ENCODE measurements at regions not wholly inside any gene's neighbourhood (a gene's known extent, or its start where the extent isn't known, plus 50 kb on each side); places are given as distances from the start of the nearest gene placed in this dataset.

GRCh38 chr1:5494518-5494917 lies 497.7 kb downstream of the NPHP4 start:
- Histone ChIP-seq H3K9me3 (no peaks in the 10 kb centered on the region), H3K27ac (no peak overlapping the region), H3K27me3 (no peaks in the 10 kb centered on the region), H3K4me1 (no peaks in the 10 kb centered on the region), H3K36me3 (no peaks in the 10 kb centered on the region), H3K4me3 (no peak overlapping the region)
- no peak for ATAC-seq
- WGBS (ENCODE audit: insufficient coverage, low coverage, low lambda C conversion rate, missing lambda C conversion rate), result 44% methylated on average over 7 of the region's 7 CpGs
- no peak for DNase-seq
- intact Hi-C loops (cut with DNase I), result no loop called here
- TF ChIP-seq POLR2A (IDR thresholded peaks at IDR 0.05), result no peak
- TF ChIP-seq, protein P1, sequence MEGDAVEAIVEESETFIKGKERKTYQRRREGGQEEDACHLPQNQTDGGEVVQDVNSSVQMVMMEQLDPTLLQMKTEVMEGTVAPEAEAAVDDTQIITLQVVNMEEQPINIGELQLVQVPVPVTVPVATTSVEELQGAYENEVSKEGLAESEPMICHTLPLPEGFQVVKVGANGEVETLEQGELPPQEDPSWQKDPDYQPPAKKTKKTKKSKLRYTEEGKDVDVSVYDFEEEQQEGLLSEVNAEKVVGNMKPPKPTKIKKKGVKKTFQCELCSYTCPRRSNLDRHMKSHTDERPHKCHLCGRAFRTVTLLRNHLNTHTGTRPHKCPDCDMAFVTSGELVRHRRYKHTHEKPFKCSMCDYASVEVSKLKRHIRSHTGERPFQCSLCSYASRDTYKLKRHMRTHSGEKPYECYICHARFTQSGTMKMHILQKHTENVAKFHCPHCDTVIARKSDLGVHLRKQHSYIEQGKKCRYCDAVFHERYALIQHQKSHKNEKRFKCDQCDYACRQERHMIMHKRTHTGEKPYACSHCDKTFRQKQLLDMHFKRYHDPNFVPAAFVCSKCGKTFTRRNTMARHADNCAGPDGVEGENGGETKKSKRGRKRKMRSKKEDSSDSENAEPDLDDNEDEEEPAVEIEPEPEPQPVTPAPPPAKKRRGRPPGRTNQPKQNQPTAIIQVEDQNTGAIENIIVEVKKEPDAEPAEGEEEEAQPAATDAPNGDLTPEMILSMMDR (IDR thresholded peaks at IDR 0.05), result no peak

DNA sequence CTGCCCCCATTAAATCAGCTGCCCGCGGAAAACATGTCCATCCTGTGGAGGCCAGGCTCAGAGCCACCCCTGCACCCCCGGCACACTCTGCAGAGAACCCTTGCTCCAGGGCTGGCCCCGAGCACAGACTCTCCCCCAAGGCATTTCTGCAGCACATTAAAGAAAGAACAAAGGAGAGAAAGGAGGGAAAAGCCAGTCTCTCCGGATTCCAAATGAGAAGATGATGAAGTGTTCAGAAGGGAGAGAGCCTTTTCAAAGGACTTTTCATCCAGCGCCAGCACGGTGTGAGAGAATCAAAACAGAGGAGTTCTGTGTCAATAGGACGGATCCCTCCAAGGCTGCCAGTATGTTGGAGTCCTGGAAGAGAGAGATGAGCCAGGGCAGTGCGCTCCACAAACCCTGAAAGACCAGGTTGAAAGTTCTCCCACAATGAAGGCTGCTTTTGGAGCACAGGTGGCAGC lies 498.3 kb downstream of the NPHP4 start:
- Histone ChIP-seq H3K9me3 (no peaks in the 10 kb centered on the region), H3K4me1 (no peaks in the 10 kb centered on the region), H3K27me3 (no peaks in the 10 kb centered on the region), H3K36me3 (no peaks in the 10 kb centered on the region), H3K27ac (no peak overlapping the region), H3K4me3 (no peak overlapping the region)
- DNase-seq (no peak), ATAC-seq (no peak)
- 45% methylated on average over 6 of the region's 9 CpGs for WGBS (ENCODE audit: insufficient coverage, low coverage, low lambda C conversion rate, missing lambda C conversion rate)
- TF ChIP-seq, protein P1 (IDR thresholded peaks at IDR 0.05), result no peak
- intact Hi-C loops (cut with DNase I), result no loop called here

GRCh38 chr1:5493275-5493674 lies 498.9 kb downstream of the NPHP4 start:
- DNase-seq (no peak), ATAC-seq (no peak)
- H3K4me1 ChIP-seq, result no peaks in the 10 kb centered on the region
- H3K27me3 ChIP-seq, result no peaks in the 10 kb centered on the region
- TF ChIP-seq, protein P1 (IDR thresholded peaks at IDR 0.05), result no peak
- H3K9me3 ChIP-seq, result no peaks in the 10 kb centered on the region
- no peaks in the 10 kb centered on the region for H3K36me3 ChIP-seq
- intact Hi-C loops (cut with DNase I), result no loop called here
- H3K27ac ChIP-seq, result no peak overlapping the region
- H3K4me3 ChIP-seq, result no peak overlapping the region
- WGBS (ENCODE audit: insufficient coverage, low coverage, low lambda C conversion rate, missing lambda C conversion rate), result 53% methylated on average over 3 of the region's 4 CpGs

GRCh38 chr1:5492846-5493245 lies 499.4 kb downstream of the NPHP4 start:
- Histone ChIP-seq H3K9me3 (no peaks in the 10 kb centered on the region), H3K27me3 (no peaks in the 10 kb centered on the region), H3K36me3 (no peaks in the 10 kb centered on the region), H3K4me1 (no peaks in the 10 kb centered on the region), H3K4me3 (no peak overlapping the region), H3K27ac (no peak overlapping the region)
- ATAC-seq, result no peak
- no peak for TF ChIP-seq POLR2A (IDR thresholded peaks at IDR 0.05)
- TF ChIP-seq, protein P1 (IDR thresholded peaks at IDR 0.05), result no peak
- WGBS (ENCODE audit: insufficient coverage, low coverage, low lambda C conversion rate, missing lambda C conversion rate), result 40% methylated on average over 2 of the region's 4 CpGs
- no peak for DNase-seq
- intact Hi-C loops (cut with DNase I), result no loop called here

Data from right lobe of liver (tissue), 6 donors.